Glutamatergic neuron (in vitro differentiated cells): ENCODE measurements at regions not wholly inside any gene's neighbourhood (a gene's known extent, or its start where the extent isn't known, plus 50 kb on each side); places are given as distances from the start of the nearest gene placed in this dataset.

Experiments
- DNase-seq: peaks from one replicate; pipeline ENCODE4 v3.0.0; 2022
- H3K27ac Mint-ChIP-seq: one replicate; pipeline ENCODE4 v1.8.0; 2020; ENCODE audit warnings: mild to moderate bottlenecking, mixed read lengths, inconsistent platforms; ENCODE audit not compliant: unreplicated experiment
- H3K27me3 Mint-ChIP-seq: one replicate; pipeline ENCODE4 v1.8.0; 2020; ENCODE audit warnings: mild to moderate bottlenecking, moderate library complexity, mixed read lengths, inconsistent platforms; ENCODE audit not compliant: unreplicated experiment
- H3K36me3 Mint-ChIP-seq: one replicate; pipeline ENCODE4 v1.8.0; 2020; ENCODE audit warnings: mild to moderate bottlenecking, mixed read lengths, inconsistent platforms; ENCODE audit not compliant: unreplicated experiment
- H3K4me1 Mint-ChIP-seq: one replicate; pipeline ENCODE4 v1.8.0; 2020; ENCODE audit warnings: mild to moderate bottlenecking, low read depth, mixed read lengths, inconsistent platforms; ENCODE audit not compliant: unreplicated experiment
- H3K4me3 Mint-ChIP-seq: one replicate; pipeline ENCODE4 v1.8.0; 2020; ENCODE audit warnings: mild to moderate bottlenecking, mixed read lengths, inconsistent platforms; ENCODE audit not compliant: unreplicated experiment
- H3K9me3 Mint-ChIP-seq: one replicate; pipeline ENCODE4 v1.8.0; 2020; ENCODE audit warnings: mild to moderate bottlenecking, moderate library complexity, mixed read lengths, inconsistent platforms; ENCODE audit not compliant: unreplicated experiment
- CTCF ChIP-seq: fragments of 200-600 bp; sonication (generic); IDR thresholded peaks from one replicate; pipeline ENCODE4 v1.5.0; 2021; ENCODE audit not compliant: partially characterized antibody, unreplicated experiment

GRCh38 chr4:180086480-180087190 lies 2156.6 kb upstream of the TENM3 start:
- H3K27me3 Mint-ChIP-seq, result no peaks in the 10 kb centered on the region
- no peak for TF ChIP-seq CTCF
- no peak overlapping the region for H3K4me3 Mint-ChIP-seq
- DNase-seq, result no peak
- peaks cover 5% of the 10 kb centered on the region for H3K4me1 Mint-ChIP-seq
- H3K36me3 Mint-ChIP-seq, result no peaks in the 10 kb centered on the region
- H3K9me3 Mint-ChIP-seq, result no peaks in the 10 kb centered on the region
- H3K27ac Mint-ChIP-seq, result no peak overlapping the region

- Mint-ChIP-seq H3K4me3 (no peak overlapping the region), H3K36me3 (no peaks in the 10 kb centered on the region), H3K27me3 (peaks cover 4% of the 10 kb centered on the region), H3K9me3 (no peaks in the 10 kb centered on the region), H3K4me1 (peaks cover 2% of the 10 kb centered on the region), H3K27ac (no peak overlapping the region)
- no peak for TF ChIP-seq CTCF
- no peak for DNase-seq
Measured at GRCh38 chr4:180098586-180098985, 2144.6 kb upstream of the TENM3 start.

GRCh38 chr4:180099957-180100356 lies 2143.2 kb upstream of the TENM3 start:
- Mint-ChIP-seq H3K27ac (no peak overlapping the region), H3K9me3 (no peaks in the 10 kb centered on the region), H3K4me3 (no peak overlapping the region), H3K36me3 (no peaks in the 10 kb centered on the region), H3K27me3 (peaks cover 4% of the 10 kb centered on the region), H3K4me1 (peaks cover 2% of the 10 kb centered on the region)
- TF ChIP-seq CTCF, result no peak
- no peak for DNase-seq

- Mint-ChIP-seq H3K4me3 (no peak overlapping the region), H3K27me3 (peaks cover 4% of the 10 kb centered on the region), H3K27ac (no peak overlapping the region), H3K9me3 (no peaks in the 10 kb centered on the region), H3K36me3 (no peaks in the 10 kb centered on the region), H3K4me1 (peaks cover 2% of the 10 kb centered on the region)
- no peak for TF ChIP-seq CTCF
- DNase-seq, result no peak
Measured at GRCh38 chr4:180100433-180101344, 2142.5 kb upstream of the TENM3 start.
